ENCODE measurements at regions not wholly inside any gene's neighbourhood (a gene's known extent, or its start where the extent isn't known, plus 50 kb on each side); places are given as distances from the start of the nearest gene placed in this dataset.

DNA sequence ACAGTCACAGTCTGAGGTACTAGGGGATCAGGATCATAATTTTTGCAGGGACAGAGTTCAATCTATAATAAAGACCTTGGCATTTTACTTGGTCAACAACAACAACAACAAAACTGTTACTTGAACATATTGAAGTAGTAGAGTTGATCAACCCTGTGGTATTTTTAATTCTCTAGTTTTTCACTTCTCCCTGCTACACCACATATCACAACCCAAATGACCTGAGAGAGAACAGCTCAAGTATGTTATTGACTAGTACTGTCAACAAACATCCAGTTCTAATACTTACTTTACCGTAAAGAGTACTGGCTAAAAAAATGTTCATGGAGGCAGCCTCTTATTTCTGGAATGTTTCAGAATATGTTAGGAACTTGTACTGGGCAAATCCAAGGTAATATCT, 90.5 kb upstream of the FAM3C start:
- DNase-seq: no peak
- no peak for TF ChIP-seq POLR2A (IDR thresholded peaks at IDR 0.05; ENCODE audit: low read length)
- TF ChIP-seq GATA1 (IDR thresholded peaks at IDR 0.05; ENCODE audit: low read depth, low read length): no peak

DNA sequence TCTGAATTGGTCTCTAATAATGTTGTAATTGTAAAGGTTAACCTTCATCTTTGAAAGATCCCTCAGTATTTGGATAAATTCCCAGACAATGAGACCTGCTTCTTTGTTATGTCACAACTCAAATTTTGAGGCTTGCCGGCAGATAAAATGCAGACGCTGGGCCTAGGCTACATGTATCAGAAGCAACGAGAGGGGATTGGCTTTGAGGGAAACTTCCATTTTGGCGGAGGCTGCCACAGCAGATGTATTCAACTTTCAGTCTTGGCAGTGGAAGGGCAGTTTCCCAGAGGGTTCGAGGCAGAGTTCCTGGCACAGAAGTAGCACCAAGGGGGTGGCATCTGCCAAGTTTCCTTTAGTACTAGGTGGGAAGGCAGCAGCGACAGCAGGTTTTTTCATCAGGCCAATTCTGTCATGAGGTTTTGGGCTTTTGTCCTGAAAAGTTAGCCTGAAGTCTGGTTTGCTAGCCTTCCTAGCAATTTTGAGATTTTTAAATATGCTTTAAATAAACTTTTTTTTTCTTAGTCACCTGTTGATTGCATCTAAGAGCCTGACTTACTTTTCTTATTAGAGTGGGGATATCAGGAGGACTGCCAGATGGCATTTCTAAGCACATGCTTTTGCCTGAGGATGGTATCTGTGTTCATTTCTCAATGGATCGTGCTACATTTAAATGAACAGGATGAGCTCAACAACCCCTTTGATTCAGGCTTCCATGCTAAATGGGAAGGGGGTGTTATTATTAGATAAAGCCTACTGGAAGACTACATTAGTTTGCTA, 89.5 kb upstream of the FAM3C start:
- DNase-seq: no peak
- TF ChIP-seq GATA1 (IDR thresholded peaks at IDR 0.05; ENCODE audit: low read depth, low read length) (no peak), POLR2A (IDR thresholded peaks at IDR 0.05; ENCODE audit: low read length) (no peak)

DNA sequence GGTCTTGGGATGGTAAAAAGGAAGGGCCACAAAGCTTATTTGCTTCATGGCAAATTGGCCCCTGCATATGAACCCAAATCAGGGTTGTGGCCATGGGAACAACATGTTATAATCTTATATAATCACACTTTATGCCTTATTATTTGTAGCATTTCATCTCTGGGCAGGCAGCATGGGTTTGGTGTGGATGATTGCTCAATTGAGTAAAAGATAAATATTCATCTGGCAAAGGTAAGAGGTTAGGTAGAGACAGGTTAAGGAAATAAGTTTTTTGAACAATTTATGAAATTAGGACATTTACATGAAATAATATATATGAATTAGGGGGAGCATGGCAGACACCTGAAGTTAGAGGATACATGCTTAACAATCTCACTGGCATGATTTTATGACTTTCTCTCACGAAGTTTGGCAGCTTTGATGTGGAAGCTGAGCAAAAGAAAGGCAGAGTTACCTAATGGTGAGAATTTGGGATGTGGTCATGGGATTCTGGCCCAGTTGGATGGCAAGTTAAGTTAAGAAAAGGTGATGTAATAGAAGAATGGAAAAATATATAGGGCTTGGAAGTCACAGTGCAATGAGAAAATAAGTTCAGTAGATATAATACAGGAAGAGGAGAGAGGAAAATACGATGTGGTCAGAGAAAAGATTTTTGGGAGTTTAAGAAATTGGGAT, 88.1 kb upstream of the FAM3C start:
- DNase-seq: no peak
- TF ChIP-seq POLR2A (IDR thresholded peaks at IDR 0.05; ENCODE audit: low read length) (no peak), GATA1 (IDR thresholded peaks at IDR 0.05; ENCODE audit: low read depth, low read length) (no peak)

DNA sequence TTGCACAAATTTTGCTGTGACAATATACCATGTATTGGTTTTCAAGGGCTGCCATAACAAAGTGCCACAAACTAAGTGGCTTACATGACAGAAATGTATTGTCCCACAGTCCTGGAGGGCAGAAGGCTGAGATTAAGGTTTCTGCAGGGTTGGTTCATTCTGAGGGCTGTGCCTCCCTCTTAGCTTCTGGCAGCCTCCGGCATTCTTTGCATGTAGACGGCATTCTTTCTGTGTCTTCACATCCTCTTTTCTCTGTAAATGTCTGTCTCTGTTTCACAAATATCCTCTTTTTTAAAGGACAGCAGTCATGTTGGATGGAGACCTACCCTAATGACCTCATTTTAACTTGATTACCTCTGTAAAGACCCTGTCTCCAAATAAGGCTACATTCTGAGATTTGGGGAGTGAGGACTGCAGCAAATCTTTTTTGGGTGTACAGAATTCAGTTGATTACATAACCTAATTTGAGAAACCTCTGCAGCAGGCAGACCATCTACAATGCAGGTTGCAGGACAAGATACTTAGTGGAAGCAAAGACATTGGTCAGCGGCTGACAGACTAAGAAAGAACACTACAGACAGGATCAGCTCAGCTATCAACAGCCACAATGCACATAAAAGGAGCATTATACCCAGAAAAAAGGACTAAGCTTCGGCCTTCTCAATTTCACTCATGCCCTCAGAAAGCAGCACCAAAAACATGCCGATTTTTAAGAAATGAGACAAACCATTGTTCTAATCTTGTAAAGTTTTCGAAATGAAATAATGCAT, 84.6 kb upstream of the FAM3C start:
- TF ChIP-seq POLR2A (IDR thresholded peaks at IDR 0.05; ENCODE audit: low read length): no peak
- TF ChIP-seq GATA1 (IDR thresholded peaks at IDR 0.05; ENCODE audit: low read depth, low read length): no peak

DNA sequence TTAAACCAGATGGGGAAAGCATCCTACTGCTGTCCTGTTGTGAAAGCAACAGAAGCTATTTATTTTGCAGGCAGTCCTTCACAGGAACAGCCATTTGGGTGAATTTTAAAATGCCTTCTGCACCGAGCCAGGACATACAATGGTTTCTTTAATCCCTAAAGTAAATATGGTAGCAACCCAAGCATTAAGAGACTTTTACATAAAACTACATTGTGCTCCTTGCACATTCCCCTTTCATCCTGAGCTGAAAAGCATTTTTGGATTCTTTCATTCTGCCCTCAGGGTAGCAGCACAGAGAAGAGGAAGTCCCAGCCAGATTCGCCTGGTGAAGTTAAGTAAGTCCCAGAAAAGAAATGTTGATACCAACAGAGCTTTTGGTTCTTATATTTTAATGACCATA, 84.0 kb upstream of the FAM3C start:
- DNase-seq: no peak
- TF ChIP-seq POLR2A (IDR thresholded peaks at IDR 0.05; ENCODE audit: low read length) (no peak), GATA1 (IDR thresholded peaks at IDR 0.05; ENCODE audit: low read depth, low read length) (no peak)

More for the DNA sequence above, 84.6 kb upstream of the FAM3C start:
- no peak for DNase-seq

DNA sequence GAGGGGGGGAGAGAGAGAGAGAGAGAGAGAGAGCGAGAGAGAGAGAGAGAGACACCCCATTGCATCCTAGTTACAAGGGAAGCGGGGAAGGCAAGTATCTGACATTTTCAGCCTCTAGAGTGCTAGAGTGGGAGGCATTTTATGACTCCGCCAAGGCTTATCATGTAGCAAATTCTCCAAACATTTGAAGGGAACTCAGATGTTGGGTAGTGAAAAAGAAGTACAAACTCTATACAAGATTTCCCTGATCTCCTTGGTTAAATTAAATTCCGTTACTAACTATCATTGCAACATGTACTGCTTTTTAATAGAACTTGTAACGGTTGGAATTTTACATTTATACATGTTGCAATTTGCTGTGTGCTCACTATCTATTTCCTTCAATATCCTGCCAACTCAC, 83.4 kb upstream of the FAM3C start:
- DNase-seq: no peak
- TF ChIP-seq GATA1 (IDR thresholded peaks at IDR 0.05; ENCODE audit: low read depth, low read length) (no peak), POLR2A (IDR thresholded peaks at IDR 0.05; ENCODE audit: low read length) (no peak)

DNA sequence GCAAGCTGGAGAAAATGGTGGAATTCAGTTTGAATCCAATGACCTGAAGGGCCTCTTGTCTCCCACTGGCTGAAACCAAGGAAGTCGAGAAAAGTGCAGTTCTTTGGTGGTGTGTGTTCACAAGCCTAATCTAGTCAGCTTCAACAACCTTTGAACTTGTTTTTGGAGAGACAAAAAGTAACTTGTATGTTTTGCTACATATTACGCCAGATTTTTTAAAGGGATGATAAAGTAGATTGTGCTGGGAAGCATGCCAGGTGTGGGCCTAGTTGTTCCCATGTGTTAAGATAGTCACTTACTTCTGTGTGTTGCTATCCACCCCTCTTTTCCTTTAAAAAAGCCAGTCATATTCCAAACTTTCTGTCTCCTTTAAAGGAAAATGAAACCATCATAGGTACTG, 79.7 kb upstream of the FAM3C start:
- DNase-seq: no peak
- TF ChIP-seq GATA1 (IDR thresholded peaks at IDR 0.05; ENCODE audit: low read depth, low read length) (no peak), POLR2A (IDR thresholded peaks at IDR 0.05; ENCODE audit: low read length) (no peak)

DNA sequence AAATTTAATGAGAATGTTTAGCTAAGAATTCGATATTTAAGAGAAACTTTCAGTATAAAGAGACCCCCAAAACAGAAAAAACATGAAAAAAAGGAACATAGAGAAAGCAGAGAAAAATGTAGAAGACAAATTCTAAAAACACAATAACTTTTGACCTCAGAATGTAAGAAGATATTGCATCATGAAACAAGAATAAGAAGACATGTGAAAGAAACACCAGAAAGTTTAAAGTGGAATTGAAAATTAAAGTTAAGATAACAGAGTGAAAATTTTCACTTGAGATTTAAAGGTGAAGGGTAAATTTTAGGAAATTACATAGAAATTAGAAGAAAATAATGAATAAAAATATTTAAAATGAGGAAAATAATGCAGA, 78.2 kb upstream of the FAM3C start:
- DNase-seq: no peak
- TF ChIP-seq GATA1 (IDR thresholded peaks at IDR 0.05; ENCODE audit: low read depth, low read length) (no peak), POLR2A (IDR thresholded peaks at IDR 0.05; ENCODE audit: low read length) (no peak)

DNA sequence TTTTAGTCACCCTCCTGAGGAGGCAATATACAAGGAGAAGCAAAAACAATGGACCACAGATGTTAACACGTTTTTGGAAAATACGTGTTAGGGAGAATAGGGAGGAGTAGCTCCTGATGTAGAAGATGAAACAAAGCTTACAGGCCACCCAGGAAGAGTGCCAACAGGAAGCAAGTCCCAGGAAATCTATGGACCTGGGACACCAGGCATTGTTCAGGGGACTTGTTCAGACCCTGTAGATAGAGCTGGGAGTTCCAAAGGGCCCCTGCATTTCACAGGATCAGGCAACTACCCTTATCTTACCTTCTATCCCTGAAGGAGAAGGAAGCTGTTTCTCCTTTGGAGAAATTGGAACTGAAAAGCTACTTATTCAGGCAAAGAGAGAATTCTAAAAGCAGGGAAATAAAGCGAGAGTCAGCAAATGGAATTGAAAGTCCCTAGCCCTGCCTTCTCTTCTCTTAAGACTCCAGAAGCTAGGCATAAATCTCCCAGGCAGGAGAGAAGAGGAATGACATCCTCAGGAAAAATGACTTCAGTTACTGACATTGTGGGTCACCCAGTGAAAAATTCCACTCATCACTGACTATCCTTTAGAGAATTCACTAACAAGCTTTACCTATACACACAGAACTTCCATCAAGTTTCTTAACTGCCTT, 77.7 kb upstream of the FAM3C start:
- TF ChIP-seq POLR2A (IDR thresholded peaks at IDR 0.05; ENCODE audit: low read length): no peak
- no peak for TF ChIP-seq GATA1 (IDR thresholded peaks at IDR 0.05; ENCODE audit: low read depth, low read length)

DNA sequence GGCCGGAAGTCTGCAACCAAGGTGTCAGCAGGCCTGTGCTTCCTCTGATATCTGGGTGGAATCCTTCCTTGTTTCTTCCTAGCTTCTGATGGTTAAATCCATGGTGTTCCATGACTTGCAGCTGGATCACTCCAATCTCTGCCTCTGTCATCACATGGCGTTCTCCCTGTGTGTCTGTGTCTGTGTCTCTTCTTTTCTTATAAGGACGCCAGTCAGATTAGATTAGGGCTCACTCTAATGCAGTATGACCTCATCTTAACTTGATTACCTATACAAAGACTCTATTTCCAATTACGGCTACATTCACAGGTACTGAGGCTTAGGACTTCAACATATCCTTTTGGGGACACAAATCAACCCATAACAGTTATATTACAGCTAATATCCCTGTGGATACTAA, 70.3 kb upstream of the FAM3C start:
- TF ChIP-seq POLR2A (IDR thresholded peaks at IDR 0.05; ENCODE audit: low read length) (no peak), GATA1 (IDR thresholded peaks at IDR 0.05; ENCODE audit: low read depth, low read length) (no peak)
- DNase-seq: no peak

More for the DNA sequence above, 77.7 kb upstream of the FAM3C start:
- no peak for DNase-seq

DNA sequence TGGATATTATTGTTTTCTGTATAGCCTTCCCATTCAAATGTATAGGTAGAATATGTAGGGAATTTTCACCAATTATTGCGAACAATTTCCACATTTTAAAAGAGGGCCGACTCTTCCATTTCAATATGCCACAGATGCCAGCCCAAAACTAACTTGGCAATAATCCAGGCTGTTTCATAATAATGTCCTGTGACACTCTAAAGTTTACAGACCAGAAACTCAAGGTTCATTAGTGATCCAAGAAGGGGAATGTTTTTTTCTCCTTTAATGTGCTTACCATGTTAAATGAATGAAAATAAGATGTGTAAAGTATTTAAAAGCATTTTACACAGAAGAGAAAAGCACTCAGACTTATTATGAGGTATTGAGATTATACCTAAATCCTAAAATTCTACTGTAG, 63.0 kb upstream of the FAM3C start:
- no peak for DNase-seq
- no peak for TF ChIP-seq POLR2A (IDR thresholded peaks at IDR 0.05; ENCODE audit: low read length)
- TF ChIP-seq GATA1 (IDR thresholded peaks at IDR 0.05; ENCODE audit: low read depth, low read length): no peak

DNA sequence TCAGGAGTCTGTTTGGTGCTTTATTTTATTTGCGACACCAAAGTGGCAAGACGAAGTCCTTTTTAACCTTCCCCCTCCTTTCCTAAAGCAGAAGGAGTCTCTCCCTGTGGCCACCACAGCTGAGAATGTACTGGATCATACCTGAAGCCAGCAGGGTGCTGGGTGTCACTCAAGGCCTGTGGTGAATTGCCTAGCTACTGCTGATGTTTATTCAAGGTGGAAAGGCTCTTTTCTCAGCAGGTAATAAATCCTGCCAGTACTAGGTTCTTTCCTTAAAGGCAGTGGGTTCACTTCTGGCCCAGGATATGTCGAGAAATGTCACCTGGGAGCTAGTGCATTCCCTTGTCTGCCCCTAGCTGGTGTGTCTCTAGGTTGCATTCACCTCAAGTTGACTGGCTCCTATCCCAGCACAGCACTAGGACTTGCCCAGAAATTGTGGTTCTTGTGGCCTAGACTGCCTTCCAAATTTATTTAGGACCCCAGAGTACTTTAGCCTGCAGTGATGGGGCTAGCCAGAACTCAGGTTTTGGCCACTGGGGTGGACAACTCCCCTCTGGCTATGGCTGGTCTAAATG, 60.8 kb upstream of the FAM3C start:
- no peak for DNase-seq
- TF ChIP-seq POLR2A (IDR thresholded peaks at IDR 0.05; ENCODE audit: low read length) (no peak), GATA1 (IDR thresholded peaks at IDR 0.05; ENCODE audit: low read depth, low read length) (no peak)

DNA sequence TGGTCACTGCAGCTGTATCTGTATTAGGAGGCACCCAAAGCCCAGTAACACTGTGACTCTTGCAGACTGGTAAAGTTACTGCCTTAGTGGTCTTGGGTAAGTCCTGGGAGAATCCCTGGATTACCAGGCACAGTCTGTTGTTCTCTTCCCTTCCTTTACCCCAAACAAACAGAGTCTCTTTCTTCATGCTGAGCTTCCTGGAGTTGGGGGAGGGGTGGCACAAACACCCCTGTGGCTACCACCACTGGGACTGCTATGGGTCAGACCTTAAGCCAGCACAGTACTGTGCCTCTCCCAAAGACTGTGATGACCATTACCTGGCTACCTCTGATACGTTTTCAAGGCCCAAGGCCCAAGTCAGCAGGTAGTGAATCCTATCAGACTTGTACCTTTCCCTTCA, 59.9 kb upstream of the FAM3C start:
- TF ChIP-seq POLR2A (IDR thresholded peaks at IDR 0.05; ENCODE audit: low read length) (no peak), GATA1 (IDR thresholded peaks at IDR 0.05; ENCODE audit: low read depth, low read length) (no peak)
- no peak for DNase-seq

DNA sequence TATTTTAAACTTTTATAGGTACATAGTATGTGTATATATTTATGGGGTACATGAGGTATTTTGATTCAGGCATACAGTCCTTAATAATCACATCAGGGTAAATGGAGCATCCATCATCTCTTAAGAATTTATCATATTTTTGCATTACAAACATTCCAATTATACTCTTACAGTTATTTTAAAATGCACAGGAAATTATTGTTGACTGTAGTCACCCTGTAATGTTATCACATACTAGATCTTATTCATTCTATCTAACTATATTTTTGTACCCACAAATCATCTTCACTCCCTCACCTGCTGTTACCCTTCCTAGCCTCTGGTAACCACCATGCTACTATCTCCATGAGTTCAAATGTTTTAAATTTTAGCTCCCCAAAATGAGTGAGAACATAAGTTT, 56.3 kb upstream of the FAM3C start:
- no peak for TF ChIP-seq POLR2A (IDR thresholded peaks at IDR 0.05; ENCODE audit: low read length)
- no peak for TF ChIP-seq GATA1 (IDR thresholded peaks at IDR 0.05; ENCODE audit: low read depth, low read length)

More for the DNA sequence above, 56.3 kb upstream of the FAM3C start:
- DNase-seq: no peak
